HG02981 (cell line): ENCODE measurements at regions not wholly inside any gene's neighbourhood (a gene's known extent, or its start where the extent isn't known, plus 50 kb on each side); places are given as distances from the start of the nearest gene placed in this dataset.

Source experiments
- ATAC-seq: cut with Tn5 transposase; IDR thresholded peaks from one replicate; pipeline ENCODE4 v1.9.1; 2021; ENCODE audit warnings: mild to moderate bottlenecking, moderate library complexity; ENCODE audit not compliant: unreplicated experiment

GRCh38 chr1:82632155-82632554, 831.4 kb downstream of the ADGRL2 start:
- ATAC-seq = no peak

- no peak for ATAC-seq
These were observed 828.2 kb downstream of the ADGRL2 start for GRCh38 chr1:82628887-82629286.

GRCh38 chr1:82625537-82625936, 824.8 kb downstream of the ADGRL2 start:
- no peak for ATAC-seq

- ATAC-seq = no peak
These were observed 820.3 kb downstream of the ADGRL2 start for GRCh38 chr1:82621076-82621475.

GRCh38 chr1:82614090-82614489, 813.4 kb downstream of the ADGRL2 start:
- no peak for ATAC-seq

GRCh38 chr1:82612986-82613385, 812.3 kb downstream of the ADGRL2 start:
- no peak for ATAC-seq

GRCh38 chr1:82606546-82606945, 805.8 kb downstream of the ADGRL2 start:
- ATAC-seq = no peak

GRCh38 chr1:82604524-82604923, 803.8 kb downstream of the ADGRL2 start:
- ATAC-seq = no peak

- no peak for ATAC-seq
These were observed 799.6 kb downstream of the ADGRL2 start for GRCh38 chr1:82600314-82600713.

GRCh38 chr1:82598812-82599211, 798.1 kb downstream of the ADGRL2 start:
- no peak for ATAC-seq

- no peak for ATAC-seq
These were observed 797.6 kb downstream of the ADGRL2 start for GRCh38 chr1:82598337-82598736.

GRCh38 chr1:82597649-82598048, 796.9 kb downstream of the ADGRL2 start:
- no peak for ATAC-seq

GRCh38 chr1:82597141-82597540, 796.4 kb downstream of the ADGRL2 start:
- no peak for ATAC-seq

GRCh38 chr1:82593561-82593960, 792.8 kb downstream of the ADGRL2 start:
- no peak for ATAC-seq

GRCh38 chr1:82589588-82589987, 788.9 kb downstream of the ADGRL2 start:
- no peak for ATAC-seq

GRCh38 chr1:82587371-82587770, 786.6 kb downstream of the ADGRL2 start:
- ATAC-seq = no peak

- no peak for ATAC-seq
These were observed 785.7 kb downstream of the ADGRL2 start for GRCh38 chr1:82586473-82586872.

- no peak for ATAC-seq
These were observed 781.6 kb downstream of the ADGRL2 start for GRCh38 chr1:82582347-82582746.

GRCh38 chr1:82578086-82578726, 777.5 kb downstream of the ADGRL2 start:
- ATAC-seq = no peak

GRCh38 chr1:82567348-82567747, 766.6 kb downstream of the ADGRL2 start:
- no peak for ATAC-seq

GRCh38 chr1:82565546-82565945, 764.8 kb downstream of the ADGRL2 start:
- ATAC-seq = no peak

- ATAC-seq = no peak
These were observed 764.4 kb downstream of the ADGRL2 start for GRCh38 chr1:82565146-82565545.

GRCh38 chr1:82564333-82564732, 763.6 kb downstream of the ADGRL2 start:
- ATAC-seq = no peak
